ENCODE measurements at regions not wholly inside any gene's neighbourhood (a gene's known extent, or its start where the extent isn't known, plus 50 kb on each side); places are given as distances from the start of the nearest gene placed in this dataset.

DNA sequence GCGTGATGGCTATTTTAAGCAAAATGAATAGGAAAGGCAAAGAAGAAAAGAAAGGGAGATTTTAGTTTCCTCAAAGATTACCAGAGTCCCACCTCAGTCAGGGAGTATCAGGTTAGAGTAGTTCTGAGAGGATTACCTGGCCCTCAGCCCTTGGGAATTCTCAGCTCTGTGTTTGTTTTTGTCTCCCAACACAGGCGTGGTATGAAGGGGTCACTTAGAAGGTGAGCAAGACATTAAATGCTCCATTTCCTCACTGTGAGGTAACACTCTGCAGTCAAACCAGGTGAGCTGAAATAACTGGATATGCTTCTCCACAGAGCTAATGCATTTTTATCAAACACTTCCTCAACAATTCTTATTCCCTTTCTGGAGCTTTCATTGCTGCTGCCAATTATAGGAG is 232.2 kb downstream of the IKZF2 start:
- Histone ChIP-seq H3K4me1 (ENCODE audit: insufficient read depth, low read length, poor library complexity, severe bottlenecking) (peaks cover 3% of the 10 kb centered on the region), H3K9me3 (ENCODE audit: low read depth, low read length, poor library complexity, severe bottlenecking) (no peaks in the 10 kb centered on the region), H3K27me3 (replicated peaks; ENCODE audit: insufficient read depth, low read depth, low read length, poor library complexity) (no peaks in the 10 kb centered on the region), H3K4me3 (ENCODE audit: low read depth, low read length, poor library complexity, severe bottlenecking) (no peak overlapping the region), H3K36me3 (ENCODE audit: insufficient read depth, low read length, poor library complexity, severe bottlenecking) (no peaks in the 10 kb centered on the region), H3K27ac (ENCODE audit: low read depth, low read length, poor library complexity, severe bottlenecking) (no peak overlapping the region)
- ChIA-PET POLR2A (ENCODE audit: low non-redundant PET) (no interaction called here), CTCF (no interaction called here)
- no TSS peak for BruUV-seq (replicated peaks)
- intact Hi-C loops (cut with micrococcal nuclease; ENCODE audit: unreplicated experiment), result no loop called here
- TF ChIP-seq EZH2 (IDR thresholded peaks at IDR 0.05; ENCODE audit: borderline replicate concordance, low read depth, low read length, poor library complexity, severe bottlenecking), result no peak
- TF ChIP-seq CTCF (conservative IDR thresholded peaks at IDR 0.05; ENCODE audit: low read depth, low read length), result no peak
- DNase-seq (ENCODE audit: low spot score), result no peak

DNA sequence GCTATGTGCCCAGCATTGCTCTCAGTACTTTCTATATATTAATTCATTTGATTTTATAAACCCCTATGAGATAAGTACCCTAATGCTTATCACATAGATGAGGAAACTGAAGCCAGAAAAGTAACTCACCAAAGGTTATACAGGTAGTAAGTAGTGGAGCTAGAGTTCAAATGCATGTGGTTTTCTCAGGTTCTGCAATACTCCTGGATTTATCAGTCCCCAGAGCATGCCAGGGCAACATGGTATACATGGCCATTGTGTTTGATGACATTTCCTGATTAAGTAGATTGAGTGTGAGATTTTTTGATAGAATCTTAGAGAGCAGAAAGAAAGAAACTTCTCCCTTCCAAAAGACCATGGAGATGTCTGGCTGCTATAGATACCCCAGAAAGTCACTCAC is 233.1 kb downstream of the IKZF2 start:
- DNase-seq (ENCODE audit: low spot score), result no peak
- intact Hi-C loops (cut with micrococcal nuclease; ENCODE audit: unreplicated experiment), result no loop called here
- H3K36me3 ChIP-seq (ENCODE audit: insufficient read depth, low read length, poor library complexity, severe bottlenecking), result no peaks in the 10 kb centered on the region
- H3K9me3 ChIP-seq (ENCODE audit: low read depth, low read length, poor library complexity, severe bottlenecking), result no peaks in the 10 kb centered on the region
- peaks cover 8% of the 10 kb centered on the region for H3K4me1 ChIP-seq (ENCODE audit: insufficient read depth, low read length, poor library complexity, severe bottlenecking)
- BruUV-seq (replicated peaks), result no TSS peak
- no peaks in the 10 kb centered on the region for H3K27me3 ChIP-seq (replicated peaks; ENCODE audit: insufficient read depth, low read depth, low read length, poor library complexity)
- no peak overlapping the region for H3K27ac ChIP-seq (ENCODE audit: low read depth, low read length, poor library complexity, severe bottlenecking)
- CTCF ChIA-PET, result no interaction called here
- no peak for TF ChIP-seq EZH2 (IDR thresholded peaks at IDR 0.05; ENCODE audit: borderline replicate concordance, low read depth, low read length, poor library complexity, severe bottlenecking)
- TF ChIP-seq CTCF (conservative IDR thresholded peaks at IDR 0.05; ENCODE audit: low read depth, low read length), result no peak
- H3K4me3 ChIP-seq (ENCODE audit: low read depth, low read length, poor library complexity, severe bottlenecking), result no peak overlapping the region
- POLR2A ChIA-PET (ENCODE audit: low non-redundant PET), result no interaction called here

GRCh38 chr2:212915121-212915782 is 236.2 kb downstream of the IKZF2 start:
- intact Hi-C loops (cut with micrococcal nuclease; ENCODE audit: unreplicated experiment), result no loop called here
- H3K9me3 ChIP-seq (ENCODE audit: low read depth, low read length, poor library complexity, severe bottlenecking), result no peaks in the 10 kb centered on the region
- no peak for TF ChIP-seq EZH2 (IDR thresholded peaks at IDR 0.05; ENCODE audit: borderline replicate concordance, low read depth, low read length, poor library complexity, severe bottlenecking)
- TF ChIP-seq CTCF (conservative IDR thresholded peaks at IDR 0.05; ENCODE audit: low read depth, low read length), result no peak

More at GRCh38 chr2:212915121-212915782, 236.2 kb downstream of the IKZF2 start:
- DNase-seq (ENCODE audit: low spot score), result no peak
- no peak overlapping the region for H3K4me3 ChIP-seq (ENCODE audit: low read depth, low read length, poor library complexity, severe bottlenecking)
- ChIA-PET POLR2A (ENCODE audit: low non-redundant PET) (no interaction called here), CTCF (interaction anchor here (0.7 kb wide), 1 partner anchor 137 kb away, joined by 4 read pairs; no protein-coding TSS in a partner anchor)
- no peaks in the 10 kb centered on the region for H3K36me3 ChIP-seq (ENCODE audit: insufficient read depth, low read length, poor library complexity, severe bottlenecking)
- no peak overlapping the region for H3K27ac ChIP-seq (ENCODE audit: low read depth, low read length, poor library complexity, severe bottlenecking)
- H3K27me3 ChIP-seq (replicated peaks; ENCODE audit: insufficient read depth, low read depth, low read length, poor library complexity), result no peaks in the 10 kb centered on the region
- no TSS peak for BruUV-seq (replicated peaks)
- peaks cover 38% of the 10 kb centered on the region for H3K4me1 ChIP-seq (ENCODE audit: insufficient read depth, low read length, poor library complexity, severe bottlenecking)

Measured in A673 (cell line).